Esophagus squamous epithelium (tissue), 5 donors: ENCODE measurements at regions not wholly inside any gene's neighbourhood (a gene's known extent, or its start where the extent isn't known, plus 50 kb on each side); places are given as distances from the start of the nearest gene placed in this dataset.

Source experiments
- DNase-seq: peaks from one replicate; lab custom pipeline; 2025; lab: John Stamatoyannopoulos, UW
- H3K27ac ChIP-seq, 4 donors: fragments of 200-600 bp; sonication (generic); one replicate each; pipeline ENCODE4 v1.5.1; 2016 to 2019; ENCODE audit warnings: mild to moderate bottlenecking in 1 of 4
- H3K27me3 ChIP-seq, 4 donors: fragments of 200-600 bp; sonication (generic); 1 replicate in 3 of 4; 2 replicates in 1 of 4; pipeline versions ENCODE4 v1.5.1 to v1.6.0; 2017 to 2021; ENCODE audit warnings: antibody characterized with exemption in 1 of 4
- H3K36me3 ChIP-seq, 3 donors: fragments of 200-600 bp; sonication (generic); one replicate each; pipeline ENCODE4 v1.5.1; 2016 to 2019
- H3K4me1 ChIP-seq, 3 donors: fragments of 200-600 bp; sonication (generic); one replicate each; pipeline ENCODE4 v1.5.1; 2017 to 2019
- H3K4me3 ChIP-seq, 4 donors: fragments of 200-600 bp; sonication (generic); 1 replicate in 3 of 4; 2 replicates in 1 of 4; pipeline ENCODE4 v1.5.1; 2016 to 2019; ENCODE audit warnings: mild to moderate bottlenecking in 2 of 4, moderate library complexity in 1 of 4
- H3K9me3 ChIP-seq, 3 donors: fragments of 200-600 bp; sonication (generic); one replicate each; pipeline ENCODE4 v1.5.1; 2016 to 2019
- POLR2A ChIP-seq, 4 donors: fragments of 450-650 bp; IDR thresholded peaks; one replicate each; pipeline ENCODE4 v1.6.1; 2017; ENCODE audit warnings: antibody characterized with exemption in 4 of 4, mild to moderate bottlenecking in 4 of 4, moderate library complexity in 3 of 4
- WGBS, 2 donors: methylation state at CpG; one replicate each; pipeline ENCODE4 v1.1.5; 2018; 5-methylcytosine and 5-hydroxymethylcytosine counted together
- intact Hi-C: fragments of 100-400 bp; cut with DNase I; formaldehyde crosslinking; loops from one replicate; pipeline ENCODE4 v1.15.0; 2022
- TF ChIP-seq, protein P1 (sequence below), 6 experiments: fragments of 450-650 bp in 4 of 6; fragments of 200-600 bp in 2 of 6; sonication (generic) in 2 of 6; IDR thresholded peaks; one replicate each; pipeline ENCODE4 v1.5.1; 2016 to 2019; ENCODE audit warnings: antibody characterized with exemption in 6 of 6, mild to moderate bottlenecking in 4 of 6, moderate library complexity in 4 of 6
- donor health status: DM: yes; HTN: yes; CAD: no.

DNA sequence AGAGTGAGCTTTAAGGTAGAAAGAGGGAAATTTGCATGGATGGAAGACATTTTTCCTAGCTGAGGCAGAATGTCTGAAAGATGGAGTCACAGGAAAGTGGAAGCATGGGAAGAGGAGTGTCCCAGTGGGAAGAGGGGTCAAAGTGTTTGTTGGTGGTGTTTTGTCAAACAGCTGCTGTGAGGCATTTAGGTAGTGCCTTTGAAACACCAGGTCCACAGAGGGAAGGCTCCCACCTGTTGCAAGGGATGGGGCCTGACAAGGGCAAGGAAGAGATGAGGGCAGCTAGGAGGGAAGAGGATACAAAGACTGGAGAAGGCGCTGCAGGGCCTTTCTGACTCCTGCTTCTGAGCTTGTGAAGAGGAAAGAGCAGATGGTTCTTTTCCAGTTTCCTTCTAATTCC is 91.8 kb upstream of the CISTR start:
- Histone ChIP-seq H3K27ac (no peak overlapping the region), H3K27me3 (peaks cover 0 to 79% (median 0%) of the 10 kb centered on the region in 4 donors), H3K36me3 (no peaks in the 10 kb centered on the region), H3K4me1 (no peaks in the 10 kb centered on the region), H3K4me3 (no peak overlapping the region), H3K9me3 (no peaks in the 10 kb centered on the region)
- intact Hi-C loops, result no loop called here
- TF ChIP-seq POLR2A (IDR thresholded peaks at IDR 0.05), result no peak
- TF ChIP-seq, protein P1, sequence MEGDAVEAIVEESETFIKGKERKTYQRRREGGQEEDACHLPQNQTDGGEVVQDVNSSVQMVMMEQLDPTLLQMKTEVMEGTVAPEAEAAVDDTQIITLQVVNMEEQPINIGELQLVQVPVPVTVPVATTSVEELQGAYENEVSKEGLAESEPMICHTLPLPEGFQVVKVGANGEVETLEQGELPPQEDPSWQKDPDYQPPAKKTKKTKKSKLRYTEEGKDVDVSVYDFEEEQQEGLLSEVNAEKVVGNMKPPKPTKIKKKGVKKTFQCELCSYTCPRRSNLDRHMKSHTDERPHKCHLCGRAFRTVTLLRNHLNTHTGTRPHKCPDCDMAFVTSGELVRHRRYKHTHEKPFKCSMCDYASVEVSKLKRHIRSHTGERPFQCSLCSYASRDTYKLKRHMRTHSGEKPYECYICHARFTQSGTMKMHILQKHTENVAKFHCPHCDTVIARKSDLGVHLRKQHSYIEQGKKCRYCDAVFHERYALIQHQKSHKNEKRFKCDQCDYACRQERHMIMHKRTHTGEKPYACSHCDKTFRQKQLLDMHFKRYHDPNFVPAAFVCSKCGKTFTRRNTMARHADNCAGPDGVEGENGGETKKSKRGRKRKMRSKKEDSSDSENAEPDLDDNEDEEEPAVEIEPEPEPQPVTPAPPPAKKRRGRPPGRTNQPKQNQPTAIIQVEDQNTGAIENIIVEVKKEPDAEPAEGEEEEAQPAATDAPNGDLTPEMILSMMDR (IDR thresholded peaks at IDR 0.05), result no peak
- no peak for DNase-seq
- 63 to 73% methylated on average over 1 of the region's 1 CpG for WGBS, 2 donors

GRCh38 chr12:53844994-53845844 is 93.4 kb upstream of the HOXC13 start:
- WGBS, 2 donors, result 36 to 50% methylated on average over 3 to 5 of the region's 5 CpGs
- no peak overlapping the region for H3K27ac ChIP-seq
- no peak for TF ChIP-seq POLR2A (IDR thresholded peaks at IDR 0.05)
- TF ChIP-seq, protein P1 (IDR thresholded peaks at IDR 0.05), result no peak
- H3K4me3 ChIP-seq, result no peak overlapping the region
- H3K27me3 ChIP-seq, result peaks cover 0 to 81% (median 0%) of the 10 kb centered on the region in 4 donors
- H3K9me3 ChIP-seq, result no peaks in the 10 kb centered on the region
- intact Hi-C loops, result no loop called here
- DNase-seq, result no peak
- H3K36me3 ChIP-seq, result no peaks in the 10 kb centered on the region
- H3K4me1 ChIP-seq, result no peaks in the 10 kb centered on the region

- H3K27ac ChIP-seq, result no peak overlapping the region
- DNase-seq, result no peak
- WGBS, 2 donors, result 57 to 59% methylated on average over 3 to 5 of the region's 5 CpGs
- H3K9me3 ChIP-seq, result no peaks in the 10 kb centered on the region
- no peaks in the 10 kb centered on the region for H3K4me1 ChIP-seq
- no peaks in the 10 kb centered on the region for H3K36me3 ChIP-seq
- no peak for TF ChIP-seq POLR2A (IDR thresholded peaks at IDR 0.05)
- TF ChIP-seq, protein P1 (IDR thresholded peaks at IDR 0.05), result no peak
- peaks cover 0 to 88% (median 0%) of the 10 kb centered on the region in 4 donors for H3K27me3 ChIP-seq
- H3K4me3 ChIP-seq, result no peak overlapping the region
- intact Hi-C loops, result no loop called here
Measured at GRCh38 chr12:53845932-53846331, 92.7 kb upstream of the HOXC13 start.

GRCh38 chr12:53849113-53849512 is 89.5 kb upstream of the HOXC13 start:
- intact Hi-C loops, result no loop called here
- TF ChIP-seq, protein P1 (IDR thresholded peaks at IDR 0.05), result no peak
- no peak for TF ChIP-seq POLR2A (IDR thresholded peaks at IDR 0.05)
- no peaks in the 10 kb centered on the region for H3K9me3 ChIP-seq
- no peaks in the 10 kb centered on the region for H3K4me1 ChIP-seq
- 83 to 96% methylated on average over 7 to 8 of the region's 8 CpGs for WGBS, 2 donors
- no peak overlapping the region for H3K27ac ChIP-seq
- H3K27me3 ChIP-seq, result peaks cover 0 to 82% (median 0%) of the 10 kb centered on the region in 4 donors
- H3K4me3 ChIP-seq, result no peak overlapping the region
- DNase-seq, result no peak
- H3K36me3 ChIP-seq, result no peaks in the 10 kb centered on the region

DNA sequence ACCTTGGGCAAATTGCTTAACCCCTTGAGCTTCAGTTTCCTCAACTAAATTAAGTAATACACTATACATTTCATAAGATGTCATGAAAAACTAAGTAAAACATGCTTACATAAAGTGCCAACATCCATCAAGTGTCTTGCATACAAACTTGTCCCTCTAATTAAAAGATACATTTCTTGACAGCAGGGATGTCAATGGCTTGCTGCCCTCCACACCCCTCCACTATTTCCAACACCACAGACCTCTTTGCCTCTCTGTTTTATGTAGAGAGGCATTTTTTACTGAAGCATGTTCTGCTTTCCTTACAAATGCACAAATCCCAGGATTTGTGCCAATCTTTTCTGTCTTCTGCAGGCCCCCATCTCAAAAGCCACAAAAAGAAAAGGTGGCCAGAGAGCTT is 89.0 kb upstream of the HOXC13 start:
- Histone ChIP-seq H3K9me3 (no peaks in the 10 kb centered on the region), H3K4me1 (no peaks in the 10 kb centered on the region), H3K36me3 (no peaks in the 10 kb centered on the region), H3K27me3 (peaks cover 0 to 78% (median 0%) of the 10 kb centered on the region in 4 donors), H3K4me3 (no peak overlapping the region), H3K27ac (no peak overlapping the region)
- DNase-seq, result no peak
- TF ChIP-seq POLR2A (IDR thresholded peaks at IDR 0.05), result no peak
- TF ChIP-seq, protein P1 (IDR thresholded peaks at IDR 0.05), result no peak
- intact Hi-C loops, result no loop called here
